ENCODE measurements at regions not wholly inside any gene's neighbourhood (a gene's known extent, or its start where the extent isn't known, plus 50 kb on each side); places are given as distances from the start of the nearest gene placed in this dataset.

DNA sequence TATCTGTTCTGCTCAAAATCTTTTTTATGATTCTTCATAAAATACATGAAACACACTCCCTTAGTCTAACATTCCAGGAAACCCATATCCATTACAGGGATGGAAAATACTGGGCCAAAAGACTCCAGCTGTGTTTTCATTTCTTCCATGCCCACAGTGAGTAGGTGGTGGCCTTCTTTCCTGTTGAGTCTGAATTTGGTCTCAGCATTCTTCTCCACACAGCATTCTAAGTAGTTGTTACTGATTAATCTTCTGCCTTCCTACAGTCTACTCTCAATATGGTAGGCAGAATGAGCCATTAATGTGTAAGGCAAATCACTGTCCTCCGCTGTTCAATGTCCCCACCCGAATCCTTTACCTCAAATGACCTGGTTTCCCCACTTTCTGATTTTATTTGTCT is 370.6 kb upstream of the RPS6KA3 start:
- WGBS, 2 experiments (ENCODE audit: insufficient coverage in 1 of 2, insufficient read length in 1 of 2) = 96% methylated on average over 2 of the region's 2 CpGs; no CpG with 5 or more reads in 1 of the 2 experiments
- H3K27me3 ChIP-seq (ENCODE audit: control insufficient read depth, insufficient read depth, low read length, poor library complexity, severe bottlenecking) = peaks cover 10% of the 10 kb centered on the region
- Mint-ChIP-seq H3K27ac (no peak overlapping the region), H3K4me1 (peaks cover 17% of the 10 kb centered on the region), H3K36me3 (ENCODE audit: low read depth) (peaks cover 1% of the 10 kb centered on the region), H3K4me3 (no peak overlapping the region), H3K27me3 (ENCODE audit: insufficient read depth) (peaks cover 18% of the 10 kb centered on the region), H3K9me3 (peaks cover 7% of the 10 kb centered on the region)
- no peak overlapping the region for H3K4me3 ChIP-seq (ENCODE audit: low read length)
- H3K4me1 ChIP-seq (ENCODE audit: control insufficient read depth, insufficient read depth, low read length) = no peaks in the 10 kb centered on the region
- DNase-seq = no peak
- H3K9me3 ChIP-seq (ENCODE audit: control insufficient read depth, low read length) = peaks cover 11% of the 10 kb centered on the region
- H3K27ac ChIP-seq (ENCODE audit: low read depth, low read length) = no peak overlapping the region
- no peaks in the 10 kb centered on the region for H3K36me3 ChIP-seq (ENCODE audit: control insufficient read depth, insufficient read depth, low read length)
- TF ChIP-seq, protein P1, sequence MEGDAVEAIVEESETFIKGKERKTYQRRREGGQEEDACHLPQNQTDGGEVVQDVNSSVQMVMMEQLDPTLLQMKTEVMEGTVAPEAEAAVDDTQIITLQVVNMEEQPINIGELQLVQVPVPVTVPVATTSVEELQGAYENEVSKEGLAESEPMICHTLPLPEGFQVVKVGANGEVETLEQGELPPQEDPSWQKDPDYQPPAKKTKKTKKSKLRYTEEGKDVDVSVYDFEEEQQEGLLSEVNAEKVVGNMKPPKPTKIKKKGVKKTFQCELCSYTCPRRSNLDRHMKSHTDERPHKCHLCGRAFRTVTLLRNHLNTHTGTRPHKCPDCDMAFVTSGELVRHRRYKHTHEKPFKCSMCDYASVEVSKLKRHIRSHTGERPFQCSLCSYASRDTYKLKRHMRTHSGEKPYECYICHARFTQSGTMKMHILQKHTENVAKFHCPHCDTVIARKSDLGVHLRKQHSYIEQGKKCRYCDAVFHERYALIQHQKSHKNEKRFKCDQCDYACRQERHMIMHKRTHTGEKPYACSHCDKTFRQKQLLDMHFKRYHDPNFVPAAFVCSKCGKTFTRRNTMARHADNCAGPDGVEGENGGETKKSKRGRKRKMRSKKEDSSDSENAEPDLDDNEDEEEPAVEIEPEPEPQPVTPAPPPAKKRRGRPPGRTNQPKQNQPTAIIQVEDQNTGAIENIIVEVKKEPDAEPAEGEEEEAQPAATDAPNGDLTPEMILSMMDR (conservative IDR thresholded peaks at IDR 0.05) = no peak
- H3K9ac ChIP-seq (ENCODE audit: extremely low read depth, low read length, poor library complexity, severe bottlenecking) = no peak overlapping the region

DNA sequence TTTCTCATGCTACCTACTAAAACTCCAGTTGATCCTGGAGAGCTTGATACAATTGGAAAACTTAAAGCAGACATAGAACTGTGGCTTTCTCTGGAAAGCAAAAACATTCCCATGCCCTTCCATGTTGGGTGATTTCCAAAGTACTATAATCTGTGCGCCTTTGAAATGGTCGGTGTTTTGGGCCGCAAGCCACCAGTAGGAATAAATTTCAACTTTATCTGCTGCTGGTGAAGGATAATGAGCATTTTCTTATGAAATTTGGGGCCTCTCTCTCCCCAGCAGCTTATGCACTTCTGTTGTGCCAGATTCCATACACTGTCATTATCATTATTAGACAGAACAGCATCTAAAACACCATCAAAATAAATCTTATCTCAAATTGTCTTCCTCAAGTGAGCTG is 366.7 kb upstream of the RPS6KA3 start:
- TF ChIP-seq, protein P1 (conservative IDR thresholded peaks at IDR 0.05) = no peak
- Mint-ChIP-seq H3K27ac (no peak overlapping the region), H3K4me3 (no peak overlapping the region), H3K36me3 (ENCODE audit: low read depth) (no peaks in the 10 kb centered on the region), H3K4me1 (peaks cover 12% of the 10 kb centered on the region), H3K9me3 (no peaks in the 10 kb centered on the region), H3K27me3 (ENCODE audit: insufficient read depth) (peaks cover 21% of the 10 kb centered on the region)
- Histone ChIP-seq H3K4me1 (ENCODE audit: control insufficient read depth, insufficient read depth, low read length) (no peaks in the 10 kb centered on the region), H3K4me3 (ENCODE audit: low read length) (no peak overlapping the region), H3K27ac (ENCODE audit: low read depth, low read length) (no peak overlapping the region), H3K9ac (ENCODE audit: extremely low read depth, low read length, poor library complexity, severe bottlenecking) (no peak overlapping the region), H3K36me3 (ENCODE audit: control insufficient read depth, insufficient read depth, low read length) (no peaks in the 10 kb centered on the region), H3K9me3 (ENCODE audit: control insufficient read depth, low read length) (no peaks in the 10 kb centered on the region), H3K27me3 (ENCODE audit: control insufficient read depth, insufficient read depth, low read length, poor library complexity, severe bottlenecking) (peaks cover 10% of the 10 kb centered on the region)
- no peak for DNase-seq
- 98% methylated on average over 3 of the region's 3 CpGs; no CpG with 5 or more reads in 1 of the 2 experiments for WGBS, 2 experiments (ENCODE audit: insufficient coverage in 1 of 2, insufficient read length in 1 of 2)

DNA sequence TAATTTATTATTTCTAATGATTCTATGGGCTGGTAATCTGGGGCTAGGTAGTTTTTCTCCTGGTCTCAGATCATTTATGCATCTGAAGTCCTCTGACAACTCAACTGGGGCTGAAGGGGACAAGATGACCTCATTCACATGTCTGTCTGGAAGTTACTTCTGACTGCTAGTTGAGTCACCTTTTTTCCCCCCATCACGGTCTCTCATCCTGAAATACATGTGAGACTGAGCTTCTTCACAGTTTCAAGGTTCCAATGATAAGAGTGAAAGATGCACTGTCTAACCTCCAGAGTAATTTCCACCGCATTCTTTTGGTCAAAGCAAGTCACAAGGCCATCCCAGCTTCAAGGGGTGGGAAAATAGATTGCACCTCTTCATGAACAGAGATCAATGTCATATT is 356.7 kb upstream of the RPS6KA3 start:
- Histone ChIP-seq H3K4me1 (ENCODE audit: control insufficient read depth, insufficient read depth, low read length) (no peaks in the 10 kb centered on the region), H3K9ac (ENCODE audit: extremely low read depth, low read length, poor library complexity, severe bottlenecking) (no peak overlapping the region), H3K4me3 (ENCODE audit: low read length) (no peak overlapping the region), H3K9me3 (ENCODE audit: control insufficient read depth, low read length) (no peaks in the 10 kb centered on the region), H3K36me3 (ENCODE audit: control insufficient read depth, insufficient read depth, low read length) (no peaks in the 10 kb centered on the region), H3K27ac (ENCODE audit: low read depth, low read length) (no peak overlapping the region), H3K27me3 (ENCODE audit: control insufficient read depth, insufficient read depth, low read length, poor library complexity, severe bottlenecking) (no peaks in the 10 kb centered on the region)
- DNase-seq = no peak
- WGBS, 2 experiments (ENCODE audit: insufficient coverage in 1 of 2, insufficient read length in 1 of 2) = 91% methylated on average over 2 of the region's 2 CpGs; no CpG with 5 or more reads in 1 of the 2 experiments
- TF ChIP-seq, protein P1 (conservative IDR thresholded peaks at IDR 0.05) = no peak
- no peaks in the 10 kb centered on the region for H3K9me3 Mint-ChIP-seq
- no peaks in the 10 kb centered on the region for H3K36me3 Mint-ChIP-seq (ENCODE audit: low read depth)
- H3K27ac Mint-ChIP-seq = no peak overlapping the region
- H3K4me3 Mint-ChIP-seq = no peak overlapping the region
- peaks cover 3% of the 10 kb centered on the region for H3K4me1 Mint-ChIP-seq
- no peaks in the 10 kb centered on the region for H3K27me3 Mint-ChIP-seq (ENCODE audit: insufficient read depth)
